ENCODE measurements at regions not wholly inside any gene's neighbourhood (a gene's known extent, or its start where the extent isn't known, plus 50 kb on each side); places are given as distances from the start of the nearest gene placed in this dataset.

DNA sequence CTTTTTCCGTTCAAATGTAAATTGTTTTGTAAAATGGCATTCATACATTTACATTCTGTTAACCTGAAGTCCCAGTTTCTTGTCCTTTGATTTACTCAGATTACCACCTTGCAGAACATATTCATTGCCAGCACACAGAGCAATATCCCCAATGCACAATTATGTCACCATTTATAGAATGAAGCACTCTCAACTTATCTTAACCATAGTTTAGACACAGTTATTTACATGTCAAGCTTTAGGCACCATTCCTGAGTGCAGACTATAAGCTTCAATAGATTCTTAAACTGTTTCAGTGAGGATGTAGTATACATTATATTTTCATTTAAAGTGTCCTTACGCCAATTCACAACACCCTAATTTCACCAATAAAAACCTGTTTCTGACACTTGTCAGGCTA, 1977.9 kb downstream of the SUCLG1 start:
- no peak overlapping the region for H3K4me2 ChIP-seq (ENCODE audit: low read depth, low read length, poor library complexity, severe bottlenecking)
- no peaks in the 10 kb centered on the region for H3K9me3 ChIP-seq (ENCODE audit: insufficient read depth, low read length)
- H3K27me3 ChIP-seq (ENCODE audit: low read length), result no peaks in the 10 kb centered on the region
- H3K4me3 ChIP-seq (ENCODE audit: insufficient read depth, low read length, poor library complexity, severe bottlenecking), result no peak overlapping the region
- H3K9ac ChIP-seq (ENCODE audit: low read length), result no peak overlapping the region
- no peak for TF ChIP-seq EZH2phosphoT487 (conservative IDR thresholded peaks at IDR 0.05; ENCODE audit: low read length)
- TF ChIP-seq CTCF (IDR thresholded peaks at IDR 0.05; ENCODE audit: insufficient read depth, low read length, poor library complexity, severe bottlenecking), result no peak
- H4K20me1 ChIP-seq (ENCODE audit: low read depth, low read length), result no peaks in the 10 kb centered on the region
- H3K79me2 ChIP-seq (ENCODE audit: insufficient read depth, low read length), result no peaks in the 10 kb centered on the region
- H3K36me3 ChIP-seq (ENCODE audit: low read length), result no peaks in the 10 kb centered on the region
- no peaks in the 10 kb centered on the region for H3F3A ChIP-seq (ENCODE audit: insufficient read depth)
- no peaks in the 10 kb centered on the region for H3K9me2 ChIP-seq (replicated peaks; ENCODE audit: insufficient read depth, low read length)
- no peak overlapping the region for H3K27ac ChIP-seq (ENCODE audit: low read depth, low read length)
- H2AFZ ChIP-seq (ENCODE audit: low read depth, low read length, severe bottlenecking), result no peak overlapping the region

- Histone ChIP-seq H4K20me1 (ENCODE audit: low read depth, low read length) (no peaks in the 10 kb centered on the region), H3K4me2 (ENCODE audit: low read depth, low read length, poor library complexity, severe bottlenecking) (no peak overlapping the region), H3K27me3 (ENCODE audit: low read length) (no peaks in the 10 kb centered on the region), H3K9me3 (ENCODE audit: insufficient read depth, low read length) (no peaks in the 10 kb centered on the region), H3K79me2 (ENCODE audit: insufficient read depth, low read length) (no peaks in the 10 kb centered on the region), H3F3A (ENCODE audit: insufficient read depth) (no peaks in the 10 kb centered on the region), H3K9ac (ENCODE audit: low read length) (no peak overlapping the region), H2AFZ (ENCODE audit: low read depth, low read length, severe bottlenecking) (no peak overlapping the region), H3K9me2 (replicated peaks; ENCODE audit: insufficient read depth, low read length) (no peaks in the 10 kb centered on the region), H3K36me3 (ENCODE audit: low read length) (no peaks in the 10 kb centered on the region), H3K4me3 (ENCODE audit: insufficient read depth, low read length, poor library complexity, severe bottlenecking) (no peak overlapping the region), H3K27ac (ENCODE audit: low read depth, low read length) (no peak overlapping the region)
- TF ChIP-seq EZH2phosphoT487 (conservative IDR thresholded peaks at IDR 0.05; ENCODE audit: low read length) (no peak), CTCF (IDR thresholded peaks at IDR 0.05; ENCODE audit: insufficient read depth, low read length, poor library complexity, severe bottlenecking) (no peak)
Measured at GRCh38 chr2:82478641-82479040, 1980.4 kb downstream of the SUCLG1 start.

GRCh38 chr2:82476094-82476493, 1983.0 kb downstream of the SUCLG1 start:
- H3K4me2 ChIP-seq (ENCODE audit: low read depth, low read length, poor library complexity, severe bottlenecking), result no peak overlapping the region
- H3K27ac ChIP-seq (ENCODE audit: low read depth, low read length), result no peak overlapping the region
- no peak overlapping the region for H3K9ac ChIP-seq (ENCODE audit: low read length)
- no peaks in the 10 kb centered on the region for H3K9me2 ChIP-seq (replicated peaks; ENCODE audit: insufficient read depth, low read length)
- H3K27me3 ChIP-seq (ENCODE audit: low read length), result no peaks in the 10 kb centered on the region
- TF ChIP-seq EZH2phosphoT487 (conservative IDR thresholded peaks at IDR 0.05; ENCODE audit: low read length) (no peak), CTCF (IDR thresholded peaks at IDR 0.05; ENCODE audit: insufficient read depth, low read length, poor library complexity, severe bottlenecking) (no peak)
- no peak overlapping the region for H3K4me3 ChIP-seq (ENCODE audit: insufficient read depth, low read length, poor library complexity, severe bottlenecking)
- no peaks in the 10 kb centered on the region for H3F3A ChIP-seq (ENCODE audit: insufficient read depth)
- no peaks in the 10 kb centered on the region for H3K79me2 ChIP-seq (ENCODE audit: insufficient read depth, low read length)
- H4K20me1 ChIP-seq (ENCODE audit: low read depth, low read length), result no peaks in the 10 kb centered on the region
- no peaks in the 10 kb centered on the region for H3K9me3 ChIP-seq (ENCODE audit: insufficient read depth, low read length)
- H3K36me3 ChIP-seq (ENCODE audit: low read length), result no peaks in the 10 kb centered on the region
- H2AFZ ChIP-seq (ENCODE audit: low read depth, low read length, severe bottlenecking), result no peak overlapping the region

GRCh38 chr2:82428251-82428650, 2030.8 kb downstream of the SUCLG1 start:
- Histone ChIP-seq H3K9me3 (ENCODE audit: insufficient read depth, low read length) (no peaks in the 10 kb centered on the region), H3F3A (ENCODE audit: insufficient read depth) (no peaks in the 10 kb centered on the region), H3K27ac (ENCODE audit: low read depth, low read length) (no peak overlapping the region), H3K9ac (ENCODE audit: low read length) (no peak overlapping the region), H3K27me3 (ENCODE audit: low read length) (no peaks in the 10 kb centered on the region), H2AFZ (ENCODE audit: low read depth, low read length, severe bottlenecking) (no peak overlapping the region), H3K4me3 (ENCODE audit: insufficient read depth, low read length, poor library complexity, severe bottlenecking) (no peak overlapping the region), H4K20me1 (ENCODE audit: low read depth, low read length) (no peaks in the 10 kb centered on the region), H3K79me2 (ENCODE audit: insufficient read depth, low read length) (no peaks in the 10 kb centered on the region), H3K4me2 (ENCODE audit: low read depth, low read length, poor library complexity, severe bottlenecking) (no peak overlapping the region), H3K36me3 (ENCODE audit: low read length) (no peaks in the 10 kb centered on the region), H3K9me2 (replicated peaks; ENCODE audit: insufficient read depth, low read length) (no peaks in the 10 kb centered on the region)
- TF ChIP-seq EZH2phosphoT487 (conservative IDR thresholded peaks at IDR 0.05; ENCODE audit: low read length), result no peak
- no peak for TF ChIP-seq CTCF (IDR thresholded peaks at IDR 0.05; ENCODE audit: insufficient read depth, low read length, poor library complexity, severe bottlenecking)

All from SU-DHL-6 (cell line).